ENCODE measurements at regions not wholly inside any gene's neighbourhood (a gene's known extent, or its start where the extent isn't known, plus 50 kb on each side); places are given as distances from the start of the nearest gene placed in this dataset.

DNA sequence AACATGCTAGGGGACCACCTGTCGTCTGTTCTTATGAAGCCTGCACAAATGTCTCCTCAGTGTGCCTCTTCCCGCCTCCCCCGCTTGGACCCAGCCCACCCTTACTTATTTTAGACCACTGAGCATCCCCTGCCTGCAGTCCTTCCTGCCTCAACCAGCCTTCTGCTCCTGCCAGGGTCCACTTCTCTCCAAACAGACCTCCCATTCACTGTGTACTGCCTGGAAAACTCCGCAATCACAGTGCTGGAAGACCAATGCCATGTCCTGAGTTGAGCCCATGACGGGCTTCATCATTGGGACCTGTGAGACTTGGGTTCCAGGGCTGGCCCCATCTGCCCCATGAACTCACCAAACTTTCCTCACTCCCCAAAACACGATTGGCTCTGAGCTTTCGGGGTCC is 309.4 kb downstream of the IRX1 start:
- TF ChIP-seq, protein P1, sequence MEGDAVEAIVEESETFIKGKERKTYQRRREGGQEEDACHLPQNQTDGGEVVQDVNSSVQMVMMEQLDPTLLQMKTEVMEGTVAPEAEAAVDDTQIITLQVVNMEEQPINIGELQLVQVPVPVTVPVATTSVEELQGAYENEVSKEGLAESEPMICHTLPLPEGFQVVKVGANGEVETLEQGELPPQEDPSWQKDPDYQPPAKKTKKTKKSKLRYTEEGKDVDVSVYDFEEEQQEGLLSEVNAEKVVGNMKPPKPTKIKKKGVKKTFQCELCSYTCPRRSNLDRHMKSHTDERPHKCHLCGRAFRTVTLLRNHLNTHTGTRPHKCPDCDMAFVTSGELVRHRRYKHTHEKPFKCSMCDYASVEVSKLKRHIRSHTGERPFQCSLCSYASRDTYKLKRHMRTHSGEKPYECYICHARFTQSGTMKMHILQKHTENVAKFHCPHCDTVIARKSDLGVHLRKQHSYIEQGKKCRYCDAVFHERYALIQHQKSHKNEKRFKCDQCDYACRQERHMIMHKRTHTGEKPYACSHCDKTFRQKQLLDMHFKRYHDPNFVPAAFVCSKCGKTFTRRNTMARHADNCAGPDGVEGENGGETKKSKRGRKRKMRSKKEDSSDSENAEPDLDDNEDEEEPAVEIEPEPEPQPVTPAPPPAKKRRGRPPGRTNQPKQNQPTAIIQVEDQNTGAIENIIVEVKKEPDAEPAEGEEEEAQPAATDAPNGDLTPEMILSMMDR (IDR thresholded peaks at IDR 0.05) = no peak
- TF ChIP-seq POLR2AphosphoS5 (IDR thresholded peaks at IDR 0.05) = no peak
- TF ChIP-seq POLR2A (IDR thresholded peaks at IDR 0.05) = no peak
